OCI-LY1 (cell line): ENCODE measurements at regions not wholly inside any gene's neighbourhood (a gene's known extent, or its start where the extent isn't known, plus 50 kb on each side); places are given as distances from the start of the nearest gene placed in this dataset.

ENCODE experiments used
- EZH2 ChIP-seq: fragments of 200-600 bp; sonication (generic), shearing (Covaris generic); IDR thresholded peaks from 2 replicates; pipeline ENCODE4 v1.8.0; 2017; ENCODE audit warnings: borderline replicate concordance, mixed run types, mild to moderate bottlenecking, antibody characterized with exemption, low read length, moderate library complexity, mixed read lengths
- TF ChIP-seq, protein P1 (sequence below): fragments of 200-600 bp; sonication (generic), shearing (Covaris generic); IDR thresholded peaks from 2 replicates; pipeline ENCODE4 v1.5.1; 2017; ENCODE audit warnings: mild to moderate bottlenecking, antibody characterized with exemption, low read length, moderate library complexity, mixed read lengths

DNA sequence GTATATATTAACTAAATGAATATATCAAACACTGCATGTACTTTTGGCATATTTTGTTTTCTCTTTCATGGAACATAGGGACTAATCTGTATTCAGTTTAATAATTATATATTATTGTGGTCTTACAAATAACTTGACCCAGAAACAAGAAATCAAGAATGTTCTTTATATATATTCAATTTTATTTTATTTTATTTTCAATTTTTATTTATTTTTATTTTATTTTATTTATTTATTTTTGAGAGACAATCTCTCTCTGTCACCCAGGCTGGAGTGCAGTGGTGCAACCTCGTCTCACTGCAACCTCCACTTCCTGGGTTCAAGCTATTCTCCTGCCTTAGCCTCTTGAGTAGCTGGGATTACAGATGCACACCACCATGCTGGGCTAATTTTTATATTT, 258.4 kb upstream of the MYO3A start:
- TF ChIP-seq EZH2 = no peak
- TF ChIP-seq, protein P1, sequence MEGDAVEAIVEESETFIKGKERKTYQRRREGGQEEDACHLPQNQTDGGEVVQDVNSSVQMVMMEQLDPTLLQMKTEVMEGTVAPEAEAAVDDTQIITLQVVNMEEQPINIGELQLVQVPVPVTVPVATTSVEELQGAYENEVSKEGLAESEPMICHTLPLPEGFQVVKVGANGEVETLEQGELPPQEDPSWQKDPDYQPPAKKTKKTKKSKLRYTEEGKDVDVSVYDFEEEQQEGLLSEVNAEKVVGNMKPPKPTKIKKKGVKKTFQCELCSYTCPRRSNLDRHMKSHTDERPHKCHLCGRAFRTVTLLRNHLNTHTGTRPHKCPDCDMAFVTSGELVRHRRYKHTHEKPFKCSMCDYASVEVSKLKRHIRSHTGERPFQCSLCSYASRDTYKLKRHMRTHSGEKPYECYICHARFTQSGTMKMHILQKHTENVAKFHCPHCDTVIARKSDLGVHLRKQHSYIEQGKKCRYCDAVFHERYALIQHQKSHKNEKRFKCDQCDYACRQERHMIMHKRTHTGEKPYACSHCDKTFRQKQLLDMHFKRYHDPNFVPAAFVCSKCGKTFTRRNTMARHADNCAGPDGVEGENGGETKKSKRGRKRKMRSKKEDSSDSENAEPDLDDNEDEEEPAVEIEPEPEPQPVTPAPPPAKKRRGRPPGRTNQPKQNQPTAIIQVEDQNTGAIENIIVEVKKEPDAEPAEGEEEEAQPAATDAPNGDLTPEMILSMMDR = no peak
